M059J (cell line): ENCODE measurements at regions not wholly inside any gene's neighbourhood (a gene's known extent, or its start where the extent isn't known, plus 50 kb on each side); places are given as distances from the start of the nearest gene placed in this dataset.
"Not testable (repeated sequence)": the region's sequence is repeated elsewhere in the genome, so short reads cannot be mapped to it uniquely, and the experiment has no call there.

Experiments
- DNase-seq: peaks from one replicate; pipeline ENCODE4 v3.0.0-alpha.2; 2012; ENCODE audit warnings: low read depth

DNA sequence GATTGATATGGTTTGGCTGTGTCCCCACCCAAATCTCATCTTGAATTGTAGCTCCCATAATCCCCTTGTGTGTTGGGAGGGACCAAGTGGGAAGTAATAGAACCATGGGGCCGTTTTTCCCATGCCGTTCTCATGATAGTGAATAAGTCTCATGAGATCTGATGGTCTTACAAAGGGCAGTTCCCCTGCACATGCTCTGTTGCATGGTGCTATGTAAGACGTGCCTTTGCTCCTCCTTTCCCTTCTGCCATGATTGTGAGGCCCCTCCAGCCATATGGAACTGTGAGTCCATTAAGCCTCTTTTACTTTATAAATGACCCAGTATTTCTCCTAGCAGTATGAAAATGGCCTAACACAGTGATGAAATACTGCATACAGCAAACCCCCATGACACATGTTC is 84.8 kb upstream of the SELENOP start:
- no peak for DNase-seq

DNA sequence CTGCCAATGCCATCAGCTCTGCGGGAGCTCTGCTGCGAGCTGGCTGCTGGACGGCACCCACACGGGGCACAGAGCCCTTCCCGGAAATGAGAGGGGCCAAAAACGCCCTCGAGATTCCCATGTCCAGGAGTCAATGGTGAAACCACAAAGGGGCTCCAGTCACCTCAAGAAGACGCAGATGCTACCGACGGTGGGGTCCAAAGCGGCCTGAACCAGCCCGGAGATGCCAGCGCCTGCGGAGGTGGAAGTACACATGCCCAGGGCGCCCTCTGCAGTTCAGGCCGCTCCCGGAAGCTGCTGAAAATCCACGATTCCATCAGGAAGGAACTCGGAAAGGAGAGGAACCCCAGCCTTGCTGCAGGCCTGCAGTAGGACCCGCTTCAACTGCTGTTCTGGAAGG is 82.4 kb upstream of the SELENOP start:
- peak; percentile 24 for DNase-seq

DNA sequence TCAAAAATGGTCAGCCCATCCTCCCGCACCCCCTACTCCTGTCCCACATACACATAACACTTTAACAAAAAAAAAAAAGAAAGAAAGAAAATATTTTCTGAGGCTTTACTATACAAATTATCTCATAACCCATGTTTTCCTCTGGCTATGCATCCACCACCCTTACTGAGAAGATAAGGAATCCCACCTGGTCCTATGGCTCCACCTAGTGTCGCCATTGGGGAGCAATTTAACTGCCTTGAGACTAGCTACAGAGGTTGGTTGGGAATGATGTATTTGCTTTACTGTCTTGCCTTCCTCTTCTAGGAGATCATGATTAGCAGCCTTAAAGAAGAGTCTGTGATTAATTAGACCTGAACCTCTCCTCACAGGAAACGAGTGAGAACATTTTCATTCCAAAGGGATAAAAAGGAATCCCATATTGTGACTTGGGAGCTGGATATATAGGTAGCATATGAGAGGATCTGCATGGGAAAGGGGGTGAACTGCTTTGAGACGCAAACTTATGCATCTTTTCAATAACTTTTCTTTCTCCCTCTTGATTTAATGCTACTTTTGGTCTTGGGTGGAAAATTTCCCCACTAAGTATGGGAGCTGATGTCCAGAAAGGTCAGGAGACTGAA is 77.7 kb upstream of the SELENOP start:
- peak; percentile 78 for DNase-seq

DNA sequence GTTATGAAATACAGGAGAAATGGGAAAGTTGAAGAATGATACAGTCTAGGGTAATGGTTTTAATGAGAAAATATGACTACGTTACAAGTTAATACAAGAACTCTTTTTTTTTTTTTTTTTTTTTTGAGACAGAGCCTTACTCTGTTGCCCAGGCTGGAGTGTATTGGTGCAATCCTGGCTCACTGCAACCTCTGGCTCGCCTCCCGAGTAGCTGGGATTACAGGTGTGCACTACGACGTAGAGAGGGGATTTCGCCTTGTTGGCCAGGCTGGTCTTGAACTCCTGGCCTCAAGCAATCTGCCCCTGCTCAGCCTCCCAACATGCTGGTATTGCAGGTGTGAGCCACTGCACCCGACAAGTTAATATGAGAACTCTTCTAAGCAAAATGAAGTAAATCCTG is 77.1 kb upstream of the SELENOP start:
- no peak for DNase-seq

DNA sequence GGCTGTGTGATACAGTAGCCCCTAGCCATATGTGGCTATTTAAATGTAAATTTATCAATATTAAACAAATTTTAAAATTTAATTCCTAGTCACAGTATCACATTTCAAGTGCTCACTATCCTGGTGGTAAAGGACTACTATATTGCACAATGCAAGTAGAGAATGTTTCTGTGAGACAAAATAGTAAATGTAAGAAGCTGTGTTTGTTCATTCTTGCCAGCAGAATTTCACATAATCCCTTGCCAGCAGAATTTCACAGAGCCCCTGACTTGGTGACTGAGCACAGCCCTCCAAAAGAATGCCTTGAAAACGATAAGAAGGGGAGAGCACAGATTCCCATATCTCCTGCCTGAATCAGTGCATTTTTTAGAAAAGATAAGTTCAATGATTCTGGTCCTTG is 75.9 kb upstream of the SELENOP start:
- DNase-seq: no peak

DNA sequence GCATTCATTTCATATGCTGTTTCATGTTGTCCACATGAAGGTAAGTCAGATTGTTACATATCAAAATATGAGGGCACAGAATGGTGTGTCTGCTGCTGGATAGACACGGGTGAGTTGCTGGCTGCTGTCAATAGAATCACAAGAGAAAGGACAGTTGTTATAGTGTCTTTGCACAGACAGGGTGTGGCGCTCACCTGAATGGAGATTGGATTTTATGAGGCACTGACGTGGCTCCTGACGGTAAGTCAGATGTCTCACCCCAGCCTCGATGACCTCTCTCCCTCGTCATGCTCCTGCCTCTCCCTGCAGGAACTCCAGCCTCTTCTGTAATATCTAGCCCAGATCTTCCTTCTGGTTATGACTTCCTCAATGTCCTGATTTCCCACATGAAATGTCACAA is 75.4 kb upstream of the SELENOP start:
- no peak for DNase-seq

DNA sequence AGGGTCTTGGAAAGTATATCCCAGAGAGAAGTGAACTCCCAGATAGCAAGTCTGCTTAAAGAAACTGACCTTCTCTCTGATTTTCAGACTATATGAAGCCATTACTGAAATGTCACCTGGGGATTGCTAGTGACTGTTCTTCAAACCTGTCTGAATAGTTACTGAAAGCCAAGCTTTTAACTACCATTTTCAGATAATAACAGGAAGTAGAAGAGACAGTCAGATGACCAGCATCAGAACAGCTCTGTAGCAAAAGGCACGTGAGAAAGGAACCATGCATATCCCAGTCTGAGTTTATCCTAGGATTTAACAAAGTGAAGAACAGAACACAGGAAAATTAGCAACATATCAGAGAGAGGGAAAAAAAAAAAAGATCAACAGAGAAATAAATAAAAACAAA is 74.9 kb upstream of the SELENOP start:
- no peak for DNase-seq

DNA sequence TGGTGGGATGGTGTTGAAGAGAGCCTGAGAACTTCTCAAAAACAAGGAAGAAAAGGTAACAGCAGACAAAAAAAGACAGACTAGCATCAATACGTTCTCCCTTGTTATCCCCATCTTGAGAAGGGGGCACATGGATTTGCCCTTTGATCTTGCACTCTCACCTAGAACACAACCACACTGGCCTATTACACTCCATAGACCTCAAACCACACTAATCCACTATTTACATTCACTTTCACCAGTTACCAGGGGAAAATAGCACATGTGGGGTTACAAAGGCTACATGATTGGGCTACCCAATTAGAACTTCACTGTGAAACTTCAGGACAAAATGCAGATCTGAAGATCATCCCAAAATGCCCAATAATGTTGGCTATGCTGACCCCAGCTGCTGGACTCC is 72.6 kb upstream of the SELENOP start:
- no peak for DNase-seq

DNA sequence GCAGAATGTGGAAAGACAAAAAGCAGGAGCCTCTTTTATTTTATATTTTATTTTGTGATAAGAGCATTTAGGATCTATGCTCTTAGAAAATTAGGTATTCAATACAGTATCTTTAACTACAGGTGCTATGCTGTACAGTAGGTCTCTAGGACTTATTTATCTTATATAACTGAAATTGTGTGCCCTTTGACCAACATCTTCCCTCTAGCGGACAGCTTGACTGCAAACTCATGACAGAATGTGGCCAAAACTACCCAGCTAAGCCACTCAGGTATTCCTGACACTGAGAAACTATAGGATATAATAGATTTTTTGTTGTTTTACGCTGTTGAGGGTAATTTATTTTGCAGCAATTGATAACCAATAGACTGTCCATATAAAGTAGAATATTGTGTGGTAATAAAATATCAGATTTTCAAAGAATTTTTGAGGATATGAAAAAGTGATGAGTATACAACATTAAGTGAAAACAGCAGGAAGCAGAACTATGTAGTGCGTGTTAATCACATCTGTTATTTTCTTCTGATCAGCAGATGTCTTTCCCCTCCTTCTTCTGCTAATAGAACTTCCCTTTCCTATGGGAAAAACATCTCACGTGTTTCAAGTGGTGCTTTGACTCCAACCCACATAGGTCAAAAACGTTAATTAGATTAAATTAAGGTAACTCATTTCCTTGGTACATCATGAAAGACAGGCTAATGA is 69.9 kb upstream of the SELENOP start:
- DNase-seq: no peak

DNA sequence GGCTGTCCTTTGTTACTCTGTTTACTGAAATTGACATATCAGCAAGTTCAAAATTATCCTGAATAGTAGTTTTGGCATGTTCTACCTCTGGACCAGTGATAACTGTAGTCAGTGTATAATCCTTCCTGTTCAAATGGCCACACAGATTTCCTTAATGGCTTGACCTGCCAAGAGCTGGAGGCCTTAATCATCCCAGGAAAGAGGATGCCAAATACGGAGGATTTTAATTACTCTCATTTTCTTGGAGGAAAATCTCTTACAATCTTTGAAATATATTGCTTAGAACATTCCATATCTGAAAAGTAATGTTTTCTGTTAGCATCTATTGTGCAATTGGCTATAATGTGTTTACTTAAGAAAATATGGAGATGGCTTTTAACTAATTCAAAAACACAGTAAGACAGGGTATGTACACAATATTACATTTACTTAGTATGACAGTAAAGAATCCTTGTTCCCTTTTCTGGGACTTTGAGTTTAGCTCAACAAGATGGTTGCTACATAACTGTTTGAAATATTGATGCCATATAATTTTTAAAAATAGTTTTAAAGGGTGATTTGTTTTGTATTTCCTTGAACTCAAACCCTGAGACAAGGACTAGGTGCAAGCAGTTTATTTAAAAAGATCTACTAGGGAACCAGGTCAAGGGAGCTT is 68.9 kb upstream of the SELENOP start:
- DNase-seq: no peak

DNA sequence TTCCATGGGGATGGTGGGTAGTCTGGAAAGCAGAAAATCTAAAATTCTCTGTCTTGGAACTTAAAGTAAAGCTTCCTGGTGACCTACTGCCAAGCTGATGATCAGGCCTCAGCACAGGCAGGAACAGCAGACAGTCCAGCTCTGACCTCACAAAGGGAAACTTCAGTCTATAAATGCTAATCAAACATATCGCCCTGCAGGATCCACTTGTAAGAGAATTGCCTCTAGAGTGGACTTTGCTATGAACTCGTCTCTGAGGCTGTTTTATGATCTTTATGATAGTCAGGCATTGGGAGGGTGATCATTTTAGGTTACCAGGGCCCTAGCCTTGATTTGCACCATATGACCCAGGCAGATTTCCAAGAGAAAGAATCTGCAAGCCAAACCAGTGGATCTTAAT is 67.6 kb upstream of the SELENOP start:
- no peak for DNase-seq

DNA sequence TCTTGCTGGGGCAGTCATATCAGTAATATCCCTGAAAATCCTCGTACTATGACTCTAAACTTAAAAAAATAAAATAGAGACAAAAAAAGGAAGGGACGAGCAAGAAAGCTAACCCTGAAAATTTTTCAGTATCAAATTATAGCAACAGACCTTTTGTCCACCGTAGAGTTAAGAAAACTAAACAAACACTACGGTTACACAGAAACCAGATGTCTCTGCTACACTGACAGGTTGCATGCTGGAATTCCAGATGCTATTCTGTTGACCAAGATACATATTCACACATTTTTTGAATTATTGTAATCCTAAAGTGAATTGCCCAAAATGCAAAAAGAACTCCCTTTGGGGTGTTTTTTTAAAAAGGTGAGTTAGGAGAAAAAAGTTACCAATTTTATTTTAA is 66.9 kb upstream of the SELENOP start:
- DNase-seq: no peak

DNA sequence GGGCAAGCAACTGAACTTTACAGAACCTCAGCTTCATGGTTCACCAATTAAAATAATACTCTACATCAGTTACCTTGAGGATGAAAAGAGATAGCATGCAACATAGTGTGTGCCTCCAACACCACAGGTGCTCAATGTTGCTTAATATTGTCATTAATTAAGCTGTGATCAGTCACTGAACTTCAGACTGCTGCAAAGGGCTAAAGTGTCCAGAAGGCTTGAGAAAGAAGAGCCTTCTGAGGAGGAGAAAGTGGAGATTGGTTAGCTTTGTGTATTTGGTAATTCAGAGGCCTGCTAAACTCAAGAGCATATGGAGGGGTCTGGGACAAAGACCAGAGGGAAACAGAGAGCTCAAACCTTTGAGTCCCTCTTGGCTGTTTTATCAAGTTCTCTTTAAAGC is 66.3 kb upstream of the SELENOP start:
- no peak for DNase-seq

DNA sequence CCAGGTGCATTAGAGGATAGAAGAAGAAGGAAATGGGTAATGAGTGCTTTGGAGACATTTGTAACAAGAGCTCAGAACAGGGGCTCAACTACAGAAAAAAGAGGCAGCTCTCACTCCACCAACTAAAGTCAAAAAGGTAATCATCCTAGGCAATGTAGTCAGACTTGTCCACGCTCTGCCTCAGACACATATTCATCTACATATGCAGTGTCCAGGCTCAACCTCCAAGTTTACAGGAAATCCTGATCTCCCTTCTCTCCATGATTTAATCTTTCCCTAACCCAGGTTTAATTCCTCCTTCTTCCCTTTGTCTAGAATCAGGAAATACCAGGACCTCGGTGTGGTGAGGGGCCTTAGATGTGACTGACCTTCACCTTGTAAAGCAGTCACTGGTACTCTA is 65.7 kb upstream of the SELENOP start:
- DNase-seq: no peak

DNA sequence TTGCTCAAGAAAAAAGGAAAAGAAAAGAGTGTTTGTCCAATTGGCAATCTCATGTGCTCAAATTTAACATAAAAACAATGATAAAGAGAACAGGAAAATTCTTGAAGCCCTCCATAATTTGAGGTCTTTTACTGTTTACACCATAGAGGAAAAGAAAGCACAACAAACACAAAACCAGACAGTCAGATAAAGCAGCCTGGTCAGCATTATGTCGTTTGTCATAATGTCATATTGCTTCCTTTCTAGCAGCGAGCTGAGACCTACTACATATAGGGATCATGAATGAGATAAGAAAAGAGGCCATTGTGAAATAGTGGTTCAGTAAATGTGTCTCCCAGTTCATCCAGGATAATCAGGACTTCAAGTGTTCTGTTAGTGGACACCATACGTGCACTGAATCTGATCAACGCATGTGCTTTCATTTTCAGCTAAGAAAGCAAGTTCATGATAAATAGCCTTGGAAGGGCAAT is 64.7 kb upstream of the SELENOP start:
- no peak for DNase-seq

DNA sequence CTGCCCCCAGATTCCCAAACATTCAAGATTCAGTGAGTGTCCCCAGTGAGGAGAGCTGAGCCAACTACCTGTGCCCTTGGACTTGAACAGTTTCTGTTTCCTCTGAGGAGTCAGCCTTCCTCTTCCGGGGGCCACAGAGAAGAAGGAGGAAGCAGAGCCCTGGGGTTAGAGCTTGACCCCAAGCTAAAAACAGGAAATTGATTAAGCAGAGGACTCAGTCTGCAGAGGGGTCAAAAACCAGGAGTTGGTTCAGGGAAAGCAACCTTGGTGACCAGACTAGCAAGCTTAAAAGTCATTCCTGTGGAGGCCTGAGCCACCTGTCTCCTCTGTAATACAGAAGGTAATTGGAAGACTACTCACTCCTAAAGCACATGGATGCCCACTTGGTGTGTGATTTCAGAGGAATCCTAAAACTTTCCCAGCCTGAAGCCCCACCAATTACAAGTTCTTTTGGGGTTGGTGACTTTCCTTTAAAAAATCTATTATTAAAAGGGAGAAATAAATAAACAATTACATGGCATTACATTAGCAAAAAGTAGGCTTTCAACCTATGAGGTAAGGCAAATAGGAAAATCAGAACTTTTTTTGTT is 64.2 kb upstream of the SELENOP start:
- no peak for DNase-seq

DNA sequence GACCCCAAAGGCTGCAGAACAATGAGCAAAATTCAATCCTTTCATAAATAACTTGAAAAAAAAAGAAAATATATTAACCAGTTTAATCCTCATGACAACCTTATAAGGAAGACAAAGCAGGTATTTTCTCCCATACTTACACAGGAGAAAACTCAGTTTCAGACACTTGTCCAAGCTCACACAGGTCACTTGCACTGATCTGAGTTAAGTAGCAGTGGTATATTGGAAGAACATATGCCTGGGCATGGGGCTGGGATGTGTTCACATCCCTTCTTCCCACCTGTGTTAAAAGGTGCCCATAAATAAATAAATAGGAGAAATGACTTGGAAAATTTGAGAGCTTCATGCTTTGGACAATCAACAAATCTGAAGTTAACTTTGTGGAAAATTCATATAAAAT is 63.5 kb upstream of the SELENOP start:
- no peak for DNase-seq

DNA sequence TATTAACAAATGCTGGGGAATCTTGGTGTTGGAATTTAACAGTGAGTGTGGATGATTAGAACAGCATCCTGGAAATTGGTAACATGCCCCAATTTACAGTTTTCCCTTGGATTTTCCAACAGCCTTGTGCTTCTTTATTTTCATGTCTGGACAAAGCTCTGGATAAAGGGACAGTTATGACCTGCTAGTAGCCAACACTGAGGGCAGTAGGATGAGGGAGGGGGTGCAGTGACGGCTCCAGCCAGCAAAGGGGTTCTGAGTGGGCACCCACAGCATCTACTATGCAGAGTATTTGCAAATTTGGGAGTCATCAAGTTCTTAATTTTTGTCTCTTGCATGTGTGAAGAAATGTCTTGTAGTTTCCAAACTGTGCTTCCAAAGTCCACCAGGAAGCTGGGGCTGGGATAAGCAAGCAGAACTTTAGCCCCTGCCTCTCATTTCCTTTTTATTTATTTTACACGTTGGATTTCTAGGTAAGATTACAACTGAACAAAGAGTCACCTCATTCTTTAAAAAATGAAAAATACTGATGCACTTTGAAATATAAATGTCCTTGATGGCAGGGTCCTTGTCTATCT is 63.0 kb upstream of the SELENOP start:
- no peak for DNase-seq

DNA sequence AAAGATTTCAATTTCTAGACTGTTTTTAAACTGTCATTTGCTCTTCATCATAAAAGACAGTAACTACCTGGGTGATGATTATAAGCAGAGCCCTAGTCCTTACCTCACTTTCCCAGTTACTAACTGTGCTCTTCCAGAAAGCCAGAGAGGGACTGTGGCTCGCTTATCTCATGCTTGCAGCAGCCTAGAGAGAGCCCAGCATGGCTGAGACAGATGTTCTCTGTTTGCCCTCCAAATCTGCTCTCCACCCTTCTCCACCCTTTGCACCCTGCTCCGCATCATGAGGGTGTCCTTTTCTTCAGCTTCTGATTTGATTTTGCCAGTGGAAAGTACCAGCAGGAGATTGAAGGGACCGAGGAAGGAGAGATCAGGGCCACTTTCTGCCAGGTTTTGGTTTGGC is 61.2 kb upstream of the SELENOP start:
- no peak for DNase-seq

DNA sequence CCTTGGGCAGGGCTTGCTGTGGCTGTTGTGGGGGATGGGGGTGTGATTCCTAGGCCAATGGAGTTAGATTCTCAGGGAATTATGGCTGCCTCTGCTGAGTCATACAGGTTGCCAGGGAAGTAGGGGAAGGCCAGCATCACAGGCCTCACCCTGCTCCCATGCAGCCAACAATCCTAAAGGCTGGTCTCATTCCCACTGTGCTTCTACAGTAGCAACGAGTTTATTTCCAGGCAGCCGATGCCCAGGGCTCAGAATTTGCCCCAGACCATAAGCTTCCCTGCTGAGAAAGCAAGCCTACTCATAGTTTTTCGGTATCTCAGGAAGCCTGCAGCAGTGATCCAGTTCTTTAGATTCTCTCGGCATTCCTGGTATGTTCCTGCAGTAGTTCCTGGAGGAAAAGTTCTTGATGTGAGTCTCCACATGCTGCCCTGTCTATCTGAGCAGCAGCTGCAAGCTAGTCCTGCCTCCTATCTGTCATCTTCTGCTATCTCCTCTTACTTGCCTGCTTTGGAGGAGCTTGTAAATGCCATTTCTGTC is 59.3 kb upstream of the SELENOP start:
- DNase-seq: peak; percentile 27

DNA sequence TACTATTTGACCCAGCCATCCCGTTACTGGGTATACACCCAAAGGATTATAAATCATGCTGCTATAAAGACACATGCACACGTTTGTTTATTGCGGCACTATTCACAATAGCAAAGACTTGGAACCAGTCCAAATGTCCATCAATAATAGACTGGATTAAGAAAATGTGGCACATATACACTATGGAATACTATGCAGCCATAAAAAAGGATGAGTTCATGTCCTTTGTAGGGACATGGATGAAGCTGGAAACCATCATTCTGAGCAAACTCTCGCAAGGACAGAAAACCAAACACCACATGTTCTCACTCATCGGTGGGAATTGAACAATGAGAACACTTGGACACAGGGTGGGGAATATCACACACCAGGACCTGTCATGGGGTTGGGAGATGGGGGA is 56.7 kb upstream of the SELENOP start:
- not testable (repeated sequence) for DNase-seq

DNA sequence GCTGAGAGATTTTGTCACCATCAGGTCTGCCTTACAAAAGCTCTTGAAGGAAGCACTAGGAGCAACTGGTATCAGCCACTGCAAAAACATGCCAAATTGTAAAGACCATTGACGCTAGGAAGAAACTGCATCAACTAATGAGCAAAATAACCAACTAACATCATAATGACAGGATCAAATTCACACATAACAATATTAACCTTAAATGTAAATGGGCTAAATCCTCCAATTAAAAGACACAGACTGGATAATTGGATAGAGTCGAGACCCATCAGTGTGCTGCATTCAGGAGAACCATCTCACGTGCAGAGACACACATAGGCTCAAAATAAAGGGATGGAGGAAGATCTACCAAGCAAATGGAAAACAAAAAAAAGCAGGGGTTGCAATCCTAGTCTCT is 53.1 kb upstream of the SELENOP start:
- DNase-seq: not testable (repeated sequence)
